ENCODE measurements at regions not wholly inside any gene's neighbourhood (a gene's known extent, or its start where the extent isn't known, plus 50 kb on each side); places are given as distances from the start of the nearest gene placed in this dataset.

DNA sequence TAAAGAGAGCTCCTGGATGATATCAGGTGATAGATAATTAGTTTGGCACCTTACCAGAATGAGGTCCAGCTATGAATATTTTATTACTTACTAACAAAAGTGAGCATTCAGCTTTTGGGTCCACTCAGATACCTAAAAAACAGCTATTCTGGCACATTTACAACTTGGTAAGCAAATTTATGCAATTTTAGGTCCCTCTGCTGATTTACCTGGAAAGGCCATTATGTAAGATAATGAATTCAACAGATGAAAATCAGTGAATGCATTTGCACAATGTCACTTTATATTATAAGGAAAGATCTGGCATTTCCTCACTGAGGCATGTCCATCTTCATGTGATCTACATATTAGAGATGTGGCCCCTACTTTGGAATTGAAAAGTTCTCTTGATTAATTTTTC is 517.0 kb downstream of the SPRY1 start:
- TF ChIP-seq, protein P1, sequence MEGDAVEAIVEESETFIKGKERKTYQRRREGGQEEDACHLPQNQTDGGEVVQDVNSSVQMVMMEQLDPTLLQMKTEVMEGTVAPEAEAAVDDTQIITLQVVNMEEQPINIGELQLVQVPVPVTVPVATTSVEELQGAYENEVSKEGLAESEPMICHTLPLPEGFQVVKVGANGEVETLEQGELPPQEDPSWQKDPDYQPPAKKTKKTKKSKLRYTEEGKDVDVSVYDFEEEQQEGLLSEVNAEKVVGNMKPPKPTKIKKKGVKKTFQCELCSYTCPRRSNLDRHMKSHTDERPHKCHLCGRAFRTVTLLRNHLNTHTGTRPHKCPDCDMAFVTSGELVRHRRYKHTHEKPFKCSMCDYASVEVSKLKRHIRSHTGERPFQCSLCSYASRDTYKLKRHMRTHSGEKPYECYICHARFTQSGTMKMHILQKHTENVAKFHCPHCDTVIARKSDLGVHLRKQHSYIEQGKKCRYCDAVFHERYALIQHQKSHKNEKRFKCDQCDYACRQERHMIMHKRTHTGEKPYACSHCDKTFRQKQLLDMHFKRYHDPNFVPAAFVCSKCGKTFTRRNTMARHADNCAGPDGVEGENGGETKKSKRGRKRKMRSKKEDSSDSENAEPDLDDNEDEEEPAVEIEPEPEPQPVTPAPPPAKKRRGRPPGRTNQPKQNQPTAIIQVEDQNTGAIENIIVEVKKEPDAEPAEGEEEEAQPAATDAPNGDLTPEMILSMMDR (optimal IDR thresholded peaks at IDR 0.05 in 1 of 3, IDR thresholded peaks at IDR 0.05 in 1 of 3, conservative IDR thresholded peaks at IDR 0.05 in 1 of 3; ENCODE audit: extremely low read depth in 1 of 3, insufficient read depth in 2 of 3, low read length in 3 of 3) = no peak
- TF ChIP-seq EZH2 (IDR thresholded peaks at IDR 0.05; ENCODE audit: low read length) = no peak
- Histone ChIP-seq H3K27me3 (ENCODE audit: control insufficient read depth, extremely low read depth, insufficient read depth, low read length) (no peaks in the 10 kb centered on the region), H3K79me2 (ENCODE audit: control insufficient read depth, insufficient read depth, low read length) (no peaks in the 10 kb centered on the region), H3K9me1 (ENCODE audit: control insufficient read depth, extremely low read depth, insufficient read depth, low read length) (no peaks in the 10 kb centered on the region), H3K9me3 (ENCODE audit: control insufficient read depth, low read depth, low read length) (no peaks in the 10 kb centered on the region), H3K4me3 (ENCODE audit: control insufficient read depth in 2 of 3, extremely low read depth in 1 of 3, insufficient read depth in 2 of 3, low read depth in 1 of 3, low read length in 3 of 3) (no peak overlapping the region), H3K27ac (ENCODE audit: control insufficient read depth, insufficient read depth, low read length) (no peak overlapping the region), H3K36me3 (ENCODE audit: control insufficient read depth in 2 of 2, extremely low read depth in 1 of 2, insufficient read depth in 2 of 2, low read length in 2 of 2) (no peaks in the 10 kb centered on the region), H4K20me1 (ENCODE audit: control insufficient read depth, extremely low read depth, insufficient read depth, low read length) (no peaks in the 10 kb centered on the region), H3K9ac (ENCODE audit: control insufficient read depth, extremely low read depth, insufficient read depth, low read length) (no peak overlapping the region), H3K4me2 (ENCODE audit: control insufficient read depth, extremely low read depth, insufficient read depth, low read depth, low read length) (no peak overlapping the region), H3K4me1 (ENCODE audit: control insufficient read depth, extremely low read depth, insufficient read depth, low read length) (no peaks in the 10 kb centered on the region), H2AFZ (ENCODE audit: control insufficient read depth, low read length) (no peak overlapping the region)
- DNase-seq (ENCODE audit: low read depth, low spot score) (no peak), FAIRE-seq (no peak)
- dilution Hi-C loops (cut with MboI; ENCODE audit: extremely low pct_ligation_motif_present, low sequenced_read_pairs) = no loop called here

DNA sequence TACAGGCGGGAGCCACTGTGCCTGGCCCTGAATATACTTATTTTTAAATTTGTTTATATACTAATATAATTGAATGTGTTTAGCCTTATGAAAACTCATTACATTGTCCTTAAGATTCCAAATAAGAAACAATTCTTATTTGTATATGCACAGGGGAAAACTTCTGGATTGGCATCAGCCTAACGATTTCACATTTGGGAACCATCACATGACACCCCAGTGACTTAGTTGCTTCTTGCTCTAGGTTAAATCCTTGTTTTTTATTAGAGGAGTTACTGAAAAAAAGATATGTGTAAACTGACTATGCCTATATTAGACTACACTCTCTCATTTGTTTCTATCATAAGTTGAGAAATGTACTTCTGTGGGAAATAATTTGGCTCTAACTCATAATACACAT is 520.2 kb downstream of the SPRY1 start:
- H3K4me1 ChIP-seq (ENCODE audit: control insufficient read depth, extremely low read depth, insufficient read depth, low read length) = no peaks in the 10 kb centered on the region
- TF ChIP-seq EZH2 (IDR thresholded peaks at IDR 0.05; ENCODE audit: low read length) = no peak
- TF ChIP-seq, protein P1 (optimal IDR thresholded peaks at IDR 0.05 in 1 of 3, IDR thresholded peaks at IDR 0.05 in 1 of 3, conservative IDR thresholded peaks at IDR 0.05 in 1 of 3; ENCODE audit: extremely low read depth in 1 of 3, insufficient read depth in 2 of 3, low read length in 3 of 3) = no peak
- H3K9ac ChIP-seq (ENCODE audit: control insufficient read depth, extremely low read depth, insufficient read depth, low read length) = no peak overlapping the region
- no peaks in the 10 kb centered on the region for H3K36me3 ChIP-seq (ENCODE audit: control insufficient read depth in 2 of 2, extremely low read depth in 1 of 2, insufficient read depth in 2 of 2, low read length in 2 of 2)
- H3K4me3 ChIP-seq (ENCODE audit: control insufficient read depth in 2 of 3, extremely low read depth in 1 of 3, insufficient read depth in 2 of 3, low read depth in 1 of 3, low read length in 3 of 3) = no peak overlapping the region
- no peak overlapping the region for H3K27ac ChIP-seq (ENCODE audit: control insufficient read depth, insufficient read depth, low read length)
- H3K4me2 ChIP-seq (ENCODE audit: control insufficient read depth, extremely low read depth, insufficient read depth, low read depth, low read length) = no peak overlapping the region
- no peaks in the 10 kb centered on the region for H3K27me3 ChIP-seq (ENCODE audit: control insufficient read depth, extremely low read depth, insufficient read depth, low read length)
- FAIRE-seq (no peak), DNase-seq (ENCODE audit: low read depth, low spot score) (no peak)
- H3K9me1 ChIP-seq (ENCODE audit: control insufficient read depth, extremely low read depth, insufficient read depth, low read length) = no peaks in the 10 kb centered on the region
- H2AFZ ChIP-seq (ENCODE audit: control insufficient read depth, low read length) = no peak overlapping the region
- no peaks in the 10 kb centered on the region for H4K20me1 ChIP-seq (ENCODE audit: control insufficient read depth, extremely low read depth, insufficient read depth, low read length)
- H3K79me2 ChIP-seq (ENCODE audit: control insufficient read depth, insufficient read depth, low read length) = no peaks in the 10 kb centered on the region
- dilution Hi-C loops (cut with MboI; ENCODE audit: extremely low pct_ligation_motif_present, low sequenced_read_pairs) = no loop called here
- H3K9me3 ChIP-seq (ENCODE audit: control insufficient read depth, low read depth, low read length) = no peaks in the 10 kb centered on the region
